ENCODE measurements at regions not wholly inside any gene's neighbourhood (a gene's known extent, or its start where the extent isn't known, plus 50 kb on each side); places are given as distances from the start of the nearest gene placed in this dataset.

DNA sequence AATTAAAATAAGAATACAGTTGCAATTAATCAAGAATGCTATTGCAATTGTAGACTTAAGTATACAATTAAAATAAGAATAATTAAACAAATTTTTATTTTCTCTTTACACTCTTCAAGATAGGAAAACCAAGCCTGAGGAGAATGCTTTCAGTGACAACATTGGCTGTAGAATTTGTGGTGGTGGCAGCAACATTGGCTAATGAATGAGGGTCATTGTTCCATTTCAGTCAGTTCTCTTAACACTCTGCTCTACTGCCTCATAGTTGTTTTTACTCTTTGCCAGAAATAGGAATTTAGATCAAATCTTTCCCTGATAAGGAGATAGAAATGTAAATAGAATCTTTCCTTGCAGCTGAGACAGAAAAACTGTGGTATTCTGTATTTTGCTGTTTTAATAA, 391.6 kb downstream of the PCDH20 start:
- TF ChIP-seq, protein P1, sequence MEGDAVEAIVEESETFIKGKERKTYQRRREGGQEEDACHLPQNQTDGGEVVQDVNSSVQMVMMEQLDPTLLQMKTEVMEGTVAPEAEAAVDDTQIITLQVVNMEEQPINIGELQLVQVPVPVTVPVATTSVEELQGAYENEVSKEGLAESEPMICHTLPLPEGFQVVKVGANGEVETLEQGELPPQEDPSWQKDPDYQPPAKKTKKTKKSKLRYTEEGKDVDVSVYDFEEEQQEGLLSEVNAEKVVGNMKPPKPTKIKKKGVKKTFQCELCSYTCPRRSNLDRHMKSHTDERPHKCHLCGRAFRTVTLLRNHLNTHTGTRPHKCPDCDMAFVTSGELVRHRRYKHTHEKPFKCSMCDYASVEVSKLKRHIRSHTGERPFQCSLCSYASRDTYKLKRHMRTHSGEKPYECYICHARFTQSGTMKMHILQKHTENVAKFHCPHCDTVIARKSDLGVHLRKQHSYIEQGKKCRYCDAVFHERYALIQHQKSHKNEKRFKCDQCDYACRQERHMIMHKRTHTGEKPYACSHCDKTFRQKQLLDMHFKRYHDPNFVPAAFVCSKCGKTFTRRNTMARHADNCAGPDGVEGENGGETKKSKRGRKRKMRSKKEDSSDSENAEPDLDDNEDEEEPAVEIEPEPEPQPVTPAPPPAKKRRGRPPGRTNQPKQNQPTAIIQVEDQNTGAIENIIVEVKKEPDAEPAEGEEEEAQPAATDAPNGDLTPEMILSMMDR (IDR thresholded peaks at IDR 0.05): no peak
- no peak for TF ChIP-seq POLR2A (IDR thresholded peaks at IDR 0.05)
